GM21723 (cell line): ENCODE measurements at regions not wholly inside any gene's neighbourhood (a gene's known extent, or its start where the extent isn't known, plus 50 kb on each side); places are given as distances from the start of the nearest gene placed in this dataset.

Experiments used
- ATAC-seq: cut with Tn5 transposase; IDR thresholded peaks from one replicate; pipeline ENCODE4 v1.9.1; 2021; ENCODE audit warnings: mild to moderate bottlenecking, moderate library complexity; ENCODE audit not compliant: unreplicated experiment

GRCh38 chr21:31470896-31471694 is 127.0 kb upstream of the TIAM1 start:
- ATAC-seq = no peak

GRCh38 chr21:31460980-31461379 is 116.9 kb upstream of the TIAM1 start:
- ATAC-seq = no peak

GRCh38 chr21:31459457-31459856 is 115.4 kb upstream of the TIAM1 start:
- ATAC-seq = no peak

- ATAC-seq = no peak
Measured at GRCh38 chr21:31457675-31458074, 113.6 kb upstream of the TIAM1 start.

- ATAC-seq = no peak
Measured at GRCh38 chr21:31456201-31456600, 112.1 kb upstream of the TIAM1 start.

GRCh38 chr21:31455506-31455905 is 111.4 kb upstream of the TIAM1 start:
- no peak for ATAC-seq

GRCh38 chr21:31450980-31451379 is 106.9 kb upstream of the TIAM1 start:
- ATAC-seq = no peak

- ATAC-seq = no peak
Measured at GRCh38 chr21:31449921-31450535, 106.0 kb upstream of the TIAM1 start.

- no peak for ATAC-seq
Measured at GRCh38 chr21:31448496-31448895, 104.4 kb upstream of the TIAM1 start.

GRCh38 chr21:31447505-31447904 is 103.4 kb upstream of the TIAM1 start:
- ATAC-seq = no peak

- ATAC-seq = peak; percentile 65
Measured at GRCh38 chr21:31446226-31446855, 102.3 kb upstream of the TIAM1 start.

- ATAC-seq = no peak
Measured at GRCh38 chr21:31445137-31445536, 101.1 kb upstream of the TIAM1 start.

GRCh38 chr21:31443736-31444521 is 99.9 kb upstream of the TIAM1 start:
- ATAC-seq = no peak

- no peak for ATAC-seq
Measured at GRCh38 chr21:31442339-31442738, 98.3 kb upstream of the TIAM1 start.

GRCh38 chr21:31429506-31429905 is 85.4 kb upstream of the TIAM1 start:
- no peak for ATAC-seq

- ATAC-seq = no peak
Measured at GRCh38 chr21:31426235-31426797, 82.3 kb upstream of the TIAM1 start.

- no peak for ATAC-seq
Measured at GRCh38 chr21:31425138-31425537, 81.1 kb upstream of the TIAM1 start.

GRCh38 chr21:31424058-31424457 is 80.0 kb upstream of the TIAM1 start:
- ATAC-seq = no peak

- ATAC-seq = no peak
Measured at GRCh38 chr21:31420988-31421387, 76.9 kb upstream of the TIAM1 start.

GRCh38 chr21:31420354-31420753 is 76.3 kb upstream of the TIAM1 start:
- no peak for ATAC-seq
